HG03378 (cell line): ENCODE measurements at regions not wholly inside any gene's neighbourhood (a gene's known extent, or its start where the extent isn't known, plus 50 kb on each side); places are given as distances from the start of the nearest gene placed in this dataset.
"Not testable (repeated sequence)": the region's sequence is repeated elsewhere in the genome, so short reads cannot be mapped to it uniquely, and the experiment has no call there.

ENCODE experiments used
- ATAC-seq: cut with Tn5 transposase; IDR thresholded peaks from one replicate; pipeline ENCODE4 v1.9.1; 2021; ENCODE audit warnings: mild to moderate bottlenecking, moderate library complexity; ENCODE audit not compliant: unreplicated experiment

- peak; percentile 77 for ATAC-seq
Observed at GRCh38 chrX:109782994-109783700, 50.1 kb upstream of the ACSL4 start.

GRCh38 chrX:109783701-109784079 lies 50.6 kb upstream of the ACSL4 start:
- no peak for ATAC-seq

- no peak for ATAC-seq
Observed at GRCh38 chrX:109785053-109785452, 52.0 kb upstream of the ACSL4 start.

DNA sequence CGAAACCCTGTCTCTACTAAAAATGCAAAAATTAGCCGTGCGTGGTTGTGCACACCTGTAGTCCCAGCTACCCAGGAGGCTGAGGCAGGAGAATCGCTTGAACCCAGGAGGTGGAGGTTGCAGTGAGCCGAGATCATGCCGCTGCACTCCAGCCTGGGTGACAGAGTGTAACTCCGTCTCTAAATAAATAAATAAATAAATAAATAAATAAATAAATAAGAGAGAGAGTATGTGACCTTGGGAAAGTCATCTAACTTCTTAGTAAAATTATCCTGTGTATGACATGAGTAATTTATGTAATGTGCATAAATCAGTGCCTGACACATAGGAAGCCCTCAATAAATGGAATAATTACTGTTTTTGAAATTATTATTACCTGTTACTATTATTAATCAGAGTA lies 57.5 kb upstream of the ACSL4 start:
- ATAC-seq: not testable (repeated sequence)

- no peak for ATAC-seq
Observed at GRCh38 chrX:109793191-109793590, 60.1 kb upstream of the ACSL4 start.

- no peak for ATAC-seq
Observed at GRCh38 chrX:109795682-109796081, 62.6 kb upstream of the ACSL4 start.

- ATAC-seq: no peak
Observed at GRCh38 chrX:109797311-109797975, 64.4 kb upstream of the ACSL4 start.

DNA sequence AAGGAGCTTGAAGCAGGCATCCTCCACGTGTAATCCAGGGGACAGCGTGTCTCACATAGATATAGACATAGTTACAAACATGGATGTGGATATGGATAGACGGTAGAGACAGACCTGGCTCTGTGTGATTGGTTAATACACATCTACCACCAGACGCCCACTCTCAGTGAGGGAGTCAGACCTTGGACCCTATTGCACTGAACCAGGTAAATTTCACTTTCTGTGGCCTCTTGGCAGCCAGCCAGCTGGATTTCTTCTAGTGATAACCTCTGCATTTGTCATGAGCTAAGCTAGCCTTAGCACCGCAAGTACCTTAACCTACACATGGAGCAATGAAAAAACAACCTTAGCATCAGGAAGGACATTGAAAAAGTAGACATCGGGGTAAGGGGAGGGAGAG lies 79.2 kb upstream of the ACSL4 start:
- no peak for ATAC-seq

GRCh38 chrX:109813236-109813635 lies 80.2 kb upstream of the ACSL4 start:
- ATAC-seq: no peak

GRCh38 chrX:109818976-109819375 lies 85.9 kb upstream of the ACSL4 start:
- no peak for ATAC-seq

- no peak for ATAC-seq
Observed at GRCh38 chrX:109822861-109823260, 89.8 kb upstream of the ACSL4 start.

DNA sequence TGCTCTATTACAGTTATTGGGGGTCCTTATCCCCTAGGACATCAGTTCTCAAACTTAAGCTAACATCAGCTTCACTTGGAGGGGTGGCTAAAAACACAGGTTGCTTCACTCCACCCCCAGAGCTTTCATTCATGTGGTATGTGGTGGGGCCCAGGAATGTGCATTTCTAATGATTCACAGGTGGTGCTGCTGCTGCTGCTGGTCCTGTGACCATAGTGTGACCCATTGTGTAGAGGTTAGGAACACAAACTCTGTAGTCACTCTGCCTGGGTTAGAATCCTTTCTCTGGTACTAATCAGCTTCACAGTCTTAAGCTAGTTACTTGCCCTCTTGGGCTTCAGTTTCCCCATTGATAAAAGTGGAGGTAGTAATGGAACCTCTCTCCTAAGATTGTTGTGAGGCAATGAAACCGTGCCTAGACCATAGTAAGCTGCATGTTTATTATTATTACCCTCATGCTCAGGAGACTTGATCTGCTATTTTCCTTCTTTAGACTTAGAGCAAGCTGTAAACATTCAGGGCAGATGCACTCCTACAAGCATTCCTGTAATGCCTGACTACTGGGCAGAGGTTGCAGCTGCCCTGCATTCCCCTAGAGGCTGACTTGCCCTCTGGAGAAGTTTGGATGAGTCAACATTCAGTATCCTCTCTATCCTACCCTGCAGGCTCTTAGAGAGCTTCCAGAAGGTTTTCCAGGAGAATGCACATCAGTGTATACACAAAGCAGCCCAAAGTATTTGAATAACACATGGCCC lies 94.1 kb upstream of the ACSL4 start:
- no peak for ATAC-seq

DNA sequence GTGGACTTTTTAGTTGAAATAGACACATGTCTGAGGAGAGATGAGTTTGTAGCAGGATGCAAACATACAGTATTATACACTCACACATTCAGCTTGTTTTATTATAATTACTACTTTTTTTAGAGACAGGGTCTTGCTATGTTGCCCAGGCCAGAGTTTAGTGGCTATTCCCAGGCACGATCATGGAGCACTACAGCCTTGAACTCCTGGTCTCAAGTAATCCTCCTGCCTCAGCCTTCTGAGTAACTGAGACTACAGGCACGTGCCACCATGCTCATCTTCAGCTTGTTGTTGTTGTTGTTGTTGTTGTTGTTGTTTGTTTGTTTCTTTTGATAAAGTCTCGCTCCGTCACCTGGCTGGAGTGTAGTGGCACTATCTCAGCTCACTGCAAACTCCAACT lies 94.7 kb upstream of the ACSL4 start:
- no peak for ATAC-seq

GRCh38 chrX:109830157-109830703 lies 97.2 kb upstream of the ACSL4 start:
- ATAC-seq: no peak

GRCh38 chrX:109830704-109831206 lies 97.7 kb upstream of the ACSL4 start:
- peak; percentile 87 for ATAC-seq

DNA sequence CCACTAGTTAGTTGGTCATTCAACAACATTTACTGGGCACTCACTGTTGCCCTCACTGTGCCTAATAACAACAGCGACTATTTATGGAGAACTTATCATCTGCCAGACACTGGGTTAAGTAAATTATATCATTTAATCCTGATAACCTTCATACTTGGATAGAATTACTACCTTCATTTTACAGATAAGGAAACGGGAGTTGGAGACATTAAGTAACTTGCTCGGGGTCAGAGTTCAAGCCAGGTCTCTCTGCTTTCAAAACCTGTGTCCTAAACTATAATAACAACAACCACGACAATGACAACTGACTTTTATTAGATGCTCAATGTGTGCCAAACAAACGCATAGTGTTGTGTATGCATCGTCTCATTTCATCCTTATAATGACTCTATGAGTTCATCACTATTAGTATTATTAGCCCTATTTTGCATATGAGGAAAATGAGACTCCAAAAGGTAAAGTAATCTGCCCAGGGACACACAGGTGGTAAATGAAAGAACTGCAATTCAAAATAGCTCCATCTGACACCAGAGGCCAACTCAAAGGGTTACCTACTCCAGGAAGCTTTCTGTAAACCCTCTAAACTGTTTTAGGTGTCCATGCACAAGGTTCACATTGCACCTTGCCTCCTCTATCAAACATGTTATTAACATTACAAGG lies 98.4 kb upstream of the ACSL4 start:
- no peak for ATAC-seq

GRCh38 chrX:109839694-109840567 lies 106.9 kb upstream of the ACSL4 start:
- ATAC-seq: no peak

- ATAC-seq: no peak
Observed at GRCh38 chrX:109840585-109840984, 107.5 kb upstream of the ACSL4 start.

DNA sequence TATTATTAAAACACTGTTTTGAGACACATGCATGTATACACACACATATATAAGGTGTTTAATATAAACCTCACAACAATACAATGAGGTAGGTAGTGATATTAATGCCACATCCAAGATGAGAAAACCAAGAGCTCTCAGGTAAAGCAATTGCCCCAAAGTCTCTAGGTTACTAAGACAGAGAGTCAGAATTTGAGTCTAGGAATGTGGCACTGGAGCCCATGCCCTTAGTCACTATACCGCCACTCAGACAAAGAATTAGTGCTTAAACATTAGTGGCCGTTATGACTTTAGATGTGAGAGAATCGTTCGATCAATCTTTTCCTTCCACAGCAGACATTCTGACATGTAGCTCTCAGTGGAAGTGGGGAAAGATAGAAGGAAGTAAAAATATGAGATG lies 108.2 kb upstream of the ACSL4 start:
- ATAC-seq: no peak
